ENCODE measurements at regions not wholly inside any gene's neighbourhood (a gene's known extent, or its start where the extent isn't known, plus 50 kb on each side); places are given as distances from the start of the nearest gene placed in this dataset.

DNA sequence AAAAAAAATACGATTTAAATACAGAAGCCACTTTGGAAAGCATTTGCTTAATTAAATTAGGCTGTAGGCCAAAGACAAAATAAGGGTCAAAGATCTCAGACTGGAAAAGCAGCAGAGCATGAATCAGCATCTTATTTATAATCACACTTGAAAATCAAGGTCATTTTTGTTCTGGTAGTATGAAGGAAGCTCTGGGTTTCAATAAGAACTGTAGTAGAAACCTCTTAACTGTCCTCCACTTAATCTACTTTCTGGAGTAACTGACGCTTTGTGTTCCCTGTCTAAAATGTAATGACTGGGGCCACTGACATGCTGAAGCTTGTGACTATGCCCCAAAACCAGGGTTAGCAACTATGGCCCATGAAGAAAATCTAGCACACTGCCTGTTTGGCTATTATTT, 450.7 kb upstream of the ZP4 start:
- Histone ChIP-seq H3K9me3 (ENCODE audit: insufficient read depth, low read length) (no peaks in the 10 kb centered on the region), H3F3A (ENCODE audit: insufficient read depth) (no peaks in the 10 kb centered on the region), H4K20me1 (ENCODE audit: low read depth, low read length) (no peaks in the 10 kb centered on the region), H3K27me3 (ENCODE audit: low read length) (no peaks in the 10 kb centered on the region), H3K27ac (ENCODE audit: low read depth, low read length) (no peak overlapping the region), H3K79me2 (ENCODE audit: insufficient read depth, low read length) (no peaks in the 10 kb centered on the region), H3K36me3 (ENCODE audit: low read length) (no peaks in the 10 kb centered on the region), H2AFZ (ENCODE audit: low read depth, low read length, severe bottlenecking) (no peak overlapping the region), H3K4me3 (ENCODE audit: insufficient read depth, low read length, poor library complexity, severe bottlenecking) (no peak overlapping the region), H3K9ac (ENCODE audit: low read length) (no peak overlapping the region), H3K4me2 (ENCODE audit: low read depth, low read length, poor library complexity, severe bottlenecking) (no peak overlapping the region), H3K9me2 (replicated peaks; ENCODE audit: insufficient read depth, low read length) (no peaks in the 10 kb centered on the region)
- TF ChIP-seq, protein P1, sequence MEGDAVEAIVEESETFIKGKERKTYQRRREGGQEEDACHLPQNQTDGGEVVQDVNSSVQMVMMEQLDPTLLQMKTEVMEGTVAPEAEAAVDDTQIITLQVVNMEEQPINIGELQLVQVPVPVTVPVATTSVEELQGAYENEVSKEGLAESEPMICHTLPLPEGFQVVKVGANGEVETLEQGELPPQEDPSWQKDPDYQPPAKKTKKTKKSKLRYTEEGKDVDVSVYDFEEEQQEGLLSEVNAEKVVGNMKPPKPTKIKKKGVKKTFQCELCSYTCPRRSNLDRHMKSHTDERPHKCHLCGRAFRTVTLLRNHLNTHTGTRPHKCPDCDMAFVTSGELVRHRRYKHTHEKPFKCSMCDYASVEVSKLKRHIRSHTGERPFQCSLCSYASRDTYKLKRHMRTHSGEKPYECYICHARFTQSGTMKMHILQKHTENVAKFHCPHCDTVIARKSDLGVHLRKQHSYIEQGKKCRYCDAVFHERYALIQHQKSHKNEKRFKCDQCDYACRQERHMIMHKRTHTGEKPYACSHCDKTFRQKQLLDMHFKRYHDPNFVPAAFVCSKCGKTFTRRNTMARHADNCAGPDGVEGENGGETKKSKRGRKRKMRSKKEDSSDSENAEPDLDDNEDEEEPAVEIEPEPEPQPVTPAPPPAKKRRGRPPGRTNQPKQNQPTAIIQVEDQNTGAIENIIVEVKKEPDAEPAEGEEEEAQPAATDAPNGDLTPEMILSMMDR (IDR thresholded peaks at IDR 0.05; ENCODE audit: insufficient read depth, low read length, poor library complexity, severe bottlenecking), result no peak
- no peak for TF ChIP-seq EZH2phosphoT487 (conservative IDR thresholded peaks at IDR 0.05; ENCODE audit: low read length)

DNA sequence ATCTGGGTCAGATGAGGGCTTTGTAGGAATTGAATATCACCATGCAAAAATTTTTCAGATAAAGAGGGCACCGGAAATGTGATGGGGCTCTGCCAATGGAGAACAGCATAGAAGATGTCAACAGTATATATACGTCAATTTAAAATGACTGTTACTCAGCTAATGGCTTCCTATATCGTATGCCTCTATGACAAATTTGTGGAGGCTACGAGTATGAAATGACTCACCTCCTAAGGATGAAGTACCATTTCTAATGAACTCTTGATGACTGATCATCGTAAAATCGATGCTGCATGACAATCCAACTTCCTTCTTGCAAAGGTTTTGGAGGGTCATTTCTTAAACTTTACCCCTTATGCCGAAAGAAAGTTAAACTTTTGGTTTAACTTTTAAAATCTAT, 450.3 kb upstream of the ZP4 start:
- no peaks in the 10 kb centered on the region for H3K9me2 ChIP-seq (replicated peaks; ENCODE audit: insufficient read depth, low read length)
- no peaks in the 10 kb centered on the region for H3K79me2 ChIP-seq (ENCODE audit: insufficient read depth, low read length)
- H3K9ac ChIP-seq (ENCODE audit: low read length), result no peak overlapping the region
- no peak overlapping the region for H3K27ac ChIP-seq (ENCODE audit: low read depth, low read length)
- H3K36me3 ChIP-seq (ENCODE audit: low read length), result no peaks in the 10 kb centered on the region
- H4K20me1 ChIP-seq (ENCODE audit: low read depth, low read length), result no peaks in the 10 kb centered on the region
- no peaks in the 10 kb centered on the region for H3K9me3 ChIP-seq (ENCODE audit: insufficient read depth, low read length)
- H2AFZ ChIP-seq (ENCODE audit: low read depth, low read length, severe bottlenecking), result no peak overlapping the region
- H3K27me3 ChIP-seq (ENCODE audit: low read length), result no peaks in the 10 kb centered on the region
- H3F3A ChIP-seq (ENCODE audit: insufficient read depth), result no peaks in the 10 kb centered on the region
- TF ChIP-seq, protein P1 (IDR thresholded peaks at IDR 0.05; ENCODE audit: insufficient read depth, low read length, poor library complexity, severe bottlenecking), result no peak
- no peak for TF ChIP-seq EZH2phosphoT487 (conservative IDR thresholded peaks at IDR 0.05; ENCODE audit: low read length)
- no peak overlapping the region for H3K4me3 ChIP-seq (ENCODE audit: insufficient read depth, low read length, poor library complexity, severe bottlenecking)
- H3K4me2 ChIP-seq (ENCODE audit: low read depth, low read length, poor library complexity, severe bottlenecking), result no peak overlapping the region

DNA sequence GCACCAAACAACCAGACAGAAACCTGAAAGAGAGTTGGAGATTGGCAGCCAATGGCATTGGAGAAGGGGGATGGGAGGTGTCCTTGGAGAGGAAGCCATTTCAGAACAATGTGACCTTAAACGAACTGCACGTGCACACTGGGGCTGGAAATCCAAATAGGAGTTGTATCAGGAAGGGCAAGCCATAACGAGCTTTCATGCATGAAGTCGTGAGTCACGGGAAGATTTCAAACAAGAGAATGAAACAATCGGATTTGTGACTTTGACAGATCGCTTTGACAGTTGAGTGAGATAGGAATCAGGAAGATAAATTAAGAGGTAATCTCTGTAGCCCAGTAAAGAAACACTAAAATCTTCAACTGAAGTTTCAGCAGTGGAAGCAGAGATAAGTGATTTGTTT, 445.8 kb upstream of the ZP4 start:
- Histone ChIP-seq H3K27ac (ENCODE audit: low read depth, low read length) (no peak overlapping the region), H2AFZ (ENCODE audit: low read depth, low read length, severe bottlenecking) (no peak overlapping the region), H3K79me2 (ENCODE audit: insufficient read depth, low read length) (no peaks in the 10 kb centered on the region), H4K20me1 (ENCODE audit: low read depth, low read length) (no peaks in the 10 kb centered on the region), H3K36me3 (ENCODE audit: low read length) (no peaks in the 10 kb centered on the region), H3K4me3 (ENCODE audit: insufficient read depth, low read length, poor library complexity, severe bottlenecking) (no peak overlapping the region), H3K9me3 (ENCODE audit: insufficient read depth, low read length) (no peaks in the 10 kb centered on the region), H3K27me3 (ENCODE audit: low read length) (no peaks in the 10 kb centered on the region), H3K4me2 (ENCODE audit: low read depth, low read length, poor library complexity, severe bottlenecking) (no peak overlapping the region), H3K9me2 (replicated peaks; ENCODE audit: insufficient read depth, low read length) (no peaks in the 10 kb centered on the region), H3K9ac (ENCODE audit: low read length) (no peak overlapping the region), H3F3A (ENCODE audit: insufficient read depth) (no peaks in the 10 kb centered on the region)
- TF ChIP-seq, protein P1 (IDR thresholded peaks at IDR 0.05; ENCODE audit: insufficient read depth, low read length, poor library complexity, severe bottlenecking), result no peak
- no peak for TF ChIP-seq EZH2phosphoT487 (conservative IDR thresholded peaks at IDR 0.05; ENCODE audit: low read length)

DNA sequence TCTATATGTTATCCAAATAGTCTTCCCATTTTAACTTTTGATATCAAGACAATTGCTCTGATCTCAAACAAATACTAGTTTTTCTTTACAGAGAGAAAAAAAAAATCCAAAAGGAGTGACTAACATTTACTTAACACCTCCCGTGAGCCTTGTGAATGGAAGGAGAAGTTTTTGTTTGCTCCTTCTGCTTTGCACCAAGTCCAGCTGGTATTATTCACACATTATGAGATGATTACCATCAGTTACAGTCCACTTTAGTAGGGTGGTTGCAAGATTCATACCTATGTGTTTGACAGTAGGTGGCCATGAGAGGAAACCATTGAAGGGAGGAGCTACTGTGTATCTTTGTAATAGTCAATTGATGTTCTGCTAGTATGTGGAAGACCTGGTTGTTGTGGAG, 443.4 kb upstream of the ZP4 start:
- Histone ChIP-seq H3K9me3 (ENCODE audit: insufficient read depth, low read length) (no peaks in the 10 kb centered on the region), H3K27me3 (ENCODE audit: low read length) (no peaks in the 10 kb centered on the region), H3K4me2 (ENCODE audit: low read depth, low read length, poor library complexity, severe bottlenecking) (no peak overlapping the region), H3K4me3 (ENCODE audit: insufficient read depth, low read length, poor library complexity, severe bottlenecking) (no peak overlapping the region), H3K27ac (ENCODE audit: low read depth, low read length) (no peak overlapping the region), H3F3A (ENCODE audit: insufficient read depth) (no peaks in the 10 kb centered on the region), H3K9ac (ENCODE audit: low read length) (no peak overlapping the region), H3K36me3 (ENCODE audit: low read length) (no peaks in the 10 kb centered on the region), H2AFZ (ENCODE audit: low read depth, low read length, severe bottlenecking) (no peak overlapping the region), H3K79me2 (ENCODE audit: insufficient read depth, low read length) (no peaks in the 10 kb centered on the region), H3K9me2 (replicated peaks; ENCODE audit: insufficient read depth, low read length) (no peaks in the 10 kb centered on the region), H4K20me1 (ENCODE audit: low read depth, low read length) (no peaks in the 10 kb centered on the region)
- TF ChIP-seq, protein P1 (IDR thresholded peaks at IDR 0.05; ENCODE audit: insufficient read depth, low read length, poor library complexity, severe bottlenecking), result no peak
- TF ChIP-seq EZH2phosphoT487 (conservative IDR thresholded peaks at IDR 0.05; ENCODE audit: low read length), result no peak
